Pancreas (tissue), 10 donors: ENCODE measurements at regions not wholly inside any gene's neighbourhood (a gene's known extent, or its start where the extent isn't known, plus 50 kb on each side); places are given as distances from the start of the nearest gene placed in this dataset.

Experiments
- ATAC-seq, 4 donors: fragments of 200-7000 bp; cut with Tn5 transposase; one replicate each; pipeline versions ENCODE4 v1.8.0 to v1.9.1; 2020; ENCODE audit warnings: mild to moderate bottlenecking in 4 of 4, moderate library complexity in 4 of 4
- DNase-seq, 6 donors: peaks; one replicate each; pipeline ENCODE4 v3.0.0-alpha.2; 2020
- FAIRE-seq: peaks from 2 replicates; lab custom pipeline; 2012; peaks lifted over from hg19 to GRCh38; lab: Jason Lieb, UNC
- H3K27ac ChIP-seq, 4 donors: fragments of 200-600 bp; sonication (generic); 1 replicate in 3 of 4; 2 replicates in 1 of 4; pipeline versions ENCODE4 v1.5.0 to v1.8.0; 2020
- H3K27me3 ChIP-seq, 4 donors: fragments of 200-600 bp; one replicate each; pipeline ENCODE4 v1.8.0; 2021
- H3K36me3 ChIP-seq, 3 donors: fragments of 200-600 bp; sonication (generic) in 1 of 3; one replicate each; pipeline versions ENCODE4 v1.5.0 to v1.8.0; 2020 to 2021
- H3K4me1 ChIP-seq, 3 donors: fragments of 200-600 bp; one replicate each; pipeline ENCODE4 v1.8.0; 2021
- H3K4me3 ChIP-seq, 4 donors: fragments of 200-600 bp; sonication (generic) in 2 of 4; one replicate each; pipeline versions ENCODE4 v1.5.0 to v1.8.0; 2020 to 2021
- H3K9me3 ChIP-seq, 4 donors: fragments of 200-600 bp; one replicate each; pipeline ENCODE4 v1.8.0; 2021
- WGBS, 2 donors: extraction: QIAGEN DNeasy Blood & Tissue Kit; methylation state at CpG; one replicate each; pipeline ENCODE4 v1.1.7; 2013; 5-methylcytosine and 5-hydroxymethylcytosine counted together
- intact Hi-C, 3 donors: fragments of 100-400 bp; cut with DNase I; formaldehyde crosslinking; loops; one replicate each; pipeline versions ENCODE4 v1.11.1 to v1.14.2; 2022
- TF ChIP-seq, protein P1 (sequence below), 4 donors: fragments of 200-600 bp; sonication (generic) in 3 of 4; IDR thresholded peaks; one replicate each; pipeline versions ENCODE4 v1.5.0 to v1.8.0; 2021; ENCODE audit warnings: antibody characterized with exemption in 4 of 4
- donor health status: healthy with polysubstance abuse.
- donor health status: DM: no; HTN: no; CAD: no; lungs with moderate emphysema.
- donor health status: DM: no; HTN: no; CAD: no.
- donor health status: control.
- donor health status: control.
- donor health status: Bipolar disorder and iron deficiency.
- donor health status: DM: yes; HTN: yes; CAD: no.
- donor health status: DM: no; HTN: no; CAD: no.
- donor health status: DM: no; HTN: no; CAD: no.
- donor health status: DM: yes; HTN: yes; CAD: no.

DNA sequence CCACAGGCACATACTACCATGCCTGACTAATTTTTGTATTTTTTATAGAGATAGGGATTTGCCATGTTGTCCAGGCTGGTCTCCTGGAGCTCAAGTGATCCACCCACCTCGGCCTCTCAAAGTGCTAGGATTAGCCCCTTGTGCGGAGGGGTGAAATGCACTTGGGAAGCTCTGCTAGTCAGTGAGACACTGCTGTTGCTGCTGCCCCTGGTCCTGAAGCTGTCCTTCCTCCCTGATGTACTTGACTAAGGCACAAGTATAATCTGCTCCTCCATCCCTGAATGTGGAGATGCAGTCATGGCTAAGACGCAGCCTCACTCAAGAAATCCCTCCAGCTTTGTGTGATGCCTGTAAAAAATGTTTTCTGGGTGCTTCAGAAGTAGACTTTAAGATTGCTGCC is 124.5 kb downstream of the KCTD15 start:
- H3K27ac ChIP-seq = no peak overlapping the region
- no peak for FAIRE-seq
- TF ChIP-seq, protein P1, sequence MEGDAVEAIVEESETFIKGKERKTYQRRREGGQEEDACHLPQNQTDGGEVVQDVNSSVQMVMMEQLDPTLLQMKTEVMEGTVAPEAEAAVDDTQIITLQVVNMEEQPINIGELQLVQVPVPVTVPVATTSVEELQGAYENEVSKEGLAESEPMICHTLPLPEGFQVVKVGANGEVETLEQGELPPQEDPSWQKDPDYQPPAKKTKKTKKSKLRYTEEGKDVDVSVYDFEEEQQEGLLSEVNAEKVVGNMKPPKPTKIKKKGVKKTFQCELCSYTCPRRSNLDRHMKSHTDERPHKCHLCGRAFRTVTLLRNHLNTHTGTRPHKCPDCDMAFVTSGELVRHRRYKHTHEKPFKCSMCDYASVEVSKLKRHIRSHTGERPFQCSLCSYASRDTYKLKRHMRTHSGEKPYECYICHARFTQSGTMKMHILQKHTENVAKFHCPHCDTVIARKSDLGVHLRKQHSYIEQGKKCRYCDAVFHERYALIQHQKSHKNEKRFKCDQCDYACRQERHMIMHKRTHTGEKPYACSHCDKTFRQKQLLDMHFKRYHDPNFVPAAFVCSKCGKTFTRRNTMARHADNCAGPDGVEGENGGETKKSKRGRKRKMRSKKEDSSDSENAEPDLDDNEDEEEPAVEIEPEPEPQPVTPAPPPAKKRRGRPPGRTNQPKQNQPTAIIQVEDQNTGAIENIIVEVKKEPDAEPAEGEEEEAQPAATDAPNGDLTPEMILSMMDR (IDR thresholded peaks at IDR 0.05) = no peak
- intact Hi-C loops = no loop called here
- H3K27me3 ChIP-seq = no peaks in the 10 kb centered on the region
- no peaks in the 10 kb centered on the region for H3K36me3 ChIP-seq
- 76 to 87% methylated on average over 3 of the region's 3 CpGs for WGBS, 2 donors
- no peaks in the 10 kb centered on the region for H3K9me3 ChIP-seq
- ATAC-seq = no peak
- no peak overlapping the region for H3K4me3 ChIP-seq
- no peak for DNase-seq
- no peaks in the 10 kb centered on the region for H3K4me1 ChIP-seq

DNA sequence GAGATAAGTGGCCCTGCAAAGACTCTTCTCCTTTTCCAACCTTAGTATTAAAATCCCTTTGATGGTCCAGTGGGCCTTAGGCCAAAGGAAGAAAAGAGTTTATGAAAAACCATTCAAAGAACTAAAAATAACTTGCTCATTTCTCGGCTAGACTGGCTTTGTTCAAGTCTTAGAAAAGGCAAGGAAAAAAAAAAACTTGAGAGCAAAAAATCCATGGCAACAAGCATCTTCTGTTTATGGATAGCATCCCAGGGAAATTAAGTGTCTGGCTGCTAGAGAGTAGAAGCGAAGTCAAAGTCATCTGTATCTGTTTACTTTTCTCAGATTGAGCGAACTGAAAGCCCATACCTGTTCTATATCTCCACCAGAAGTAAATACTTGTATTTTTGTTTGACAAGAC is 129.6 kb downstream of the KCTD15 start:
- WGBS, 2 donors = 40 to 45% methylated on average over 3 of the region's 3 CpGs
- FAIRE-seq = no peak
- Histone ChIP-seq H3K9me3 (no peaks in the 10 kb centered on the region), H3K27ac (no peak overlapping the region), H3K4me3 (no peak overlapping the region), H3K36me3 (no peaks in the 10 kb centered on the region), H3K4me1 (no peaks in the 10 kb centered on the region), H3K27me3 (no peaks in the 10 kb centered on the region)
- DNase-seq = no peak
- TF ChIP-seq, protein P1 (IDR thresholded peaks at IDR 0.05) = no peak
- intact Hi-C loops = no loop called here
- no peak for ATAC-seq

DNA sequence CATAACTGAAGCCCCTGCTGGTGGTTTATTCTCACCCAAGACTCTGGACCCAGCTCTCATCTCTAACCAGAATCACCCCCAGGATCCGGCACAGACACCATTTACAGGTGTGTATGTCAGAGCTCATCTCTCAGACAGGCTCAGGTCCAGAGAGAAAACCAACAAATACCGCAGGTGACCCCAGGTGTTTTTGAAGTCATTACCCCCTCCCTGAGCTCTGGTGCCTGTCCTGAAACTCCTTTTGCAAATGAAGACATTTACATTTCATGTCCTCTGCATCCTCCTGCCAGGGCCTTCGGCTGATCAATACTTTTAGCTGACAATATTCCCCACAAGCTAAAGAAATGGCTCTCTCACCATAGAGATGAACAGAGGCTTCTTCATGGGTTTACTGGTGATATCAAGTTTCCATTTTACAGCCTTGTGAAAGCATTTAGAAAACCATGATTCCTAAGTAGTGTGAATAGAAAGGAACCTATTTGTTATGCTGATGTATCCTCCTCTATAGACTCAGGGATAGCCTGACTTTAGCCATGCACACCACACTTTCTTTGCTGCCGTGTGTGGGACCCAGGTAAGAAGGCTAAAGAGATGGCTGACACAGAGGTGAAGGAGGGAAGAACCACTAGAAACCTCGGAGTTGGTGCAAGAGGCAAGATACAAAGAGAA is 131.3 kb downstream of the KCTD15 start:
- H3K27me3 ChIP-seq = no peaks in the 10 kb centered on the region
- H3K27ac ChIP-seq = no peak overlapping the region
- no peaks in the 10 kb centered on the region for H3K36me3 ChIP-seq
- TF ChIP-seq, protein P1 (IDR thresholded peaks at IDR 0.05) = no peak
- FAIRE-seq = no peak
- H3K4me1 ChIP-seq = no peaks in the 10 kb centered on the region
- no peaks in the 10 kb centered on the region for H3K9me3 ChIP-seq
- no peak overlapping the region for H3K4me3 ChIP-seq
- no peak for ATAC-seq
- intact Hi-C loops = no loop called here
- no peak for DNase-seq
- 67 to 73% methylated on average over 5 of the region's 5 CpGs for WGBS, 2 donors

DNA sequence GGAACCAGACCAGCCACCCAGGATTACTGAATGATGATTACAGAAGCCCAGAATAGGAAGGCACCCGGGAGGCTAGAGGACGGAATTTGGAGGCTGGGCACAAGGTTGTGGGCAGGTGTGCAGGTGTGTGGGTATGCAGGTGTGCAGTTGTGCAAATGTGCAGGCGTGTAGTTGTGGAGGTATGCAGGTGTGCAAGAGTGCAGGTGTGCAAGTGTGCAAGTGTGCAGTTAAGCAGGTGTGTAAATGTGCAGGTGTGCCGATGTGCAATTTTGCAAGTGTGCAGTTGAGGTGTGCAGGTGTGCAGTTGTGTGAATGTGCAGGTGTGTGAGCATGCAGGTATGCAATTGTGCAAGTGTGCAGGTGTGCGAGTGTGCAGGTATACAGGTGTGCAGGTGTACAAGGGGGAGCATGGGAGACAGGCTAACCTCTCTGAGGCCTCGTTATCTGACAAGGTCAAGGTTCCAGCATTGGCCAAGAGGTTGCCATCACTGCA is 131.8 kb downstream of the KCTD15 start:
- no peak overlapping the region for H3K27ac ChIP-seq
- no peak for ATAC-seq

DNA sequence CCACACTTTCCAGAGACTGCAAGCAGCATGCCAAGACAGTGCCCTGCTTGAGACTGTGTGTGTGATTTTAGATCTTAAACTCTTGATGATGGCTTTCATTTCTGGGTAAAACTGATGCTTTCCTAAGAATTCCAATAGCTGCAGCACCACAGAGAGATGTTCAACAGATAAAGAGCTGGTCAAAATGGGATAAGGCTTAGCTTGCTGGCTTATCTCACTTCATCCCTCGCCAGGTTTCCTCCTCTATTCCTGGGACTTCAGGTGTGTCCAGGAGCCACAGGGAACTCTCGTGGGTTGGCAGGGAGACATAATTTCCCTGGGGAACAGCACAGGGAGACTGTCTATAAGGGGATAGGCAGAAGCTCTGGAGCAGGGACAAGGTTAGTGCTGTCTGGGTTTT is 137.3 kb downstream of the KCTD15 start:
- intact Hi-C loops = no loop called here
- H3K36me3 ChIP-seq = no peaks in the 10 kb centered on the region
- H3K9me3 ChIP-seq = no peaks in the 10 kb centered on the region
- no peak overlapping the region for H3K27ac ChIP-seq
- 79 to 90% methylated on average over 2 of the region's 2 CpGs for WGBS, 2 donors
- no peak overlapping the region for H3K4me3 ChIP-seq
- no peak for ATAC-seq
- H3K4me1 ChIP-seq = peaks cover 0 to 8% (median 5%) of the 10 kb centered on the region in 3 donors
- TF ChIP-seq, protein P1 (IDR thresholded peaks at IDR 0.05) = no peak
- FAIRE-seq = no peak
- DNase-seq = no peak
- no peaks in the 10 kb centered on the region for H3K27me3 ChIP-seq

More for the DNA sequence above, 131.8 kb downstream of the KCTD15 start:
- H3K4me3 ChIP-seq = no peak overlapping the region
- 80 to 85% methylated on average over 6 of the region's 6 CpGs for WGBS, 2 donors
- DNase-seq = no peak
- no peaks in the 10 kb centered on the region for H3K27me3 ChIP-seq
- H3K4me1 ChIP-seq = no peaks in the 10 kb centered on the region
- TF ChIP-seq, protein P1 (IDR thresholded peaks at IDR 0.05) = no peak
- FAIRE-seq = no peak
- no peaks in the 10 kb centered on the region for H3K9me3 ChIP-seq
- intact Hi-C loops = no loop called here
- no peaks in the 10 kb centered on the region for H3K36me3 ChIP-seq
